Neuronal stem cell (in vitro differentiated cells): ENCODE measurements at regions not wholly inside any gene's neighbourhood (a gene's known extent, or its start where the extent isn't known, plus 50 kb on each side); places are given as distances from the start of the nearest gene placed in this dataset.

Experiments
- DNase-seq: peaks from one replicate; pipeline ENCODE4 v3.0.0-alpha.2; 2013; ENCODE audit warnings: low spot score
- H2AFZ ChIP-seq: one replicate; pipeline ENCODE4 v1.6.1; 2013; ENCODE audit warnings: mild to moderate bottlenecking, low read length, inconsistent platforms
- H2AK5ac ChIP-seq: 2 replicates; pipeline ENCODE4 v1.6.1; 2013; ENCODE audit warnings: low read depth, mild to moderate bottlenecking, inconsistent platforms, low read length, moderate library complexity, mixed read lengths
- H2BK120ac ChIP-seq: 2 replicates; pipeline ENCODE4 v1.6.1; 2013; ENCODE audit warnings: low read depth, mild to moderate bottlenecking, inconsistent platforms, low read length, moderate library complexity, mixed read lengths
- H2BK12ac ChIP-seq: one replicate; pipeline ENCODE4 v1.6.1; 2013; ENCODE audit warnings: low read length, inconsistent platforms
- H2BK15ac ChIP-seq: 2 replicates; pipeline ENCODE4 v1.6.1; 2013; ENCODE audit warnings: mild to moderate bottlenecking, low read length, inconsistent platforms, mixed read lengths
- H2BK5ac ChIP-seq: one replicate; pipeline ENCODE4 v1.6.1; 2013; ENCODE audit warnings: inconsistent platforms, mild to moderate bottlenecking, low read length, moderate library complexity
- H3K14ac ChIP-seq: one replicate; pipeline ENCODE4 v1.6.1; 2013; ENCODE audit warnings: low read length, inconsistent platforms
- H3K18ac ChIP-seq: 2 replicates; pipeline ENCODE4 v1.6.1; 2013; ENCODE audit warnings: low read length, inconsistent platforms
- H3K23ac ChIP-seq: 2 replicates; pipeline ENCODE4 v1.6.1; 2013; ENCODE audit warnings: low read depth, mild to moderate bottlenecking, mixed read lengths, low read length, inconsistent platforms; ENCODE audit not compliant: poor library complexity
- H3K27ac ChIP-seq: replicated peaks from 3 replicates; pipeline ENCODE4 v1.5.1; 2013; ENCODE audit warnings: low read length, inconsistent platforms
- H3K27me3 ChIP-seq, 3 experiments: 2 replicates each; pipeline ENCODE4 v1.6.1; 2013; ENCODE audit warnings: low read length in 3 of 3, mild to moderate bottlenecking in 2 of 3, inconsistent platforms in 1 of 3, low read depth in 1 of 3, mixed read lengths in 1 of 3, moderate library complexity in 1 of 3; ENCODE audit not compliant: control insufficient read depth in 3 of 3, insufficient read depth in 3 of 3
- H3K36me3 ChIP-seq, 2 donors: replicated peaks in 1 of 2; 2 replicates each; pipeline ENCODE4 v1.6.1; 2013; ENCODE audit warnings: low read length in 2 of 2; ENCODE audit not compliant: control insufficient read depth in 2 of 2, insufficient read depth in 2 of 2
- H3K4ac ChIP-seq: 2 replicates; pipeline ENCODE4 v1.6.1; 2013; ENCODE audit warnings: inconsistent platforms, mild to moderate bottlenecking, low read length, moderate library complexity
- H3K4me1 ChIP-seq, 2 donors: 1 replicate in 1 of 2; 2 replicates in 1 of 2; pipeline ENCODE4 v1.6.1; 2013; ENCODE audit warnings: low read length in 2 of 2, low read depth in 1 of 2; ENCODE audit not compliant: control insufficient read depth in 2 of 2, insufficient read depth in 1 of 2
- H3K4me2 ChIP-seq: one replicate; pipeline ENCODE4 v1.6.1; 2013; ENCODE audit warnings: mild to moderate bottlenecking, low read length, inconsistent platforms; ENCODE audit not compliant: insufficient read depth, poor library complexity, severe bottlenecking
- H3K4me3 ChIP-seq, 2 donors: 2 replicates each; pipeline ENCODE4 v1.5.1; 2013; ENCODE audit warnings: low read length in 2 of 2, mild to moderate bottlenecking in 2 of 2, inconsistent platforms in 1 of 2, moderate library complexity in 1 of 2
- H3K79me1 ChIP-seq: one replicate; pipeline ENCODE4 v1.6.1; 2013; ENCODE audit warnings: low read depth, mild to moderate bottlenecking, inconsistent platforms, low read length, moderate library complexity
- H3K9ac ChIP-seq: one replicate; pipeline ENCODE4 v1.6.1; 2013; ENCODE audit warnings: mild to moderate bottlenecking, low read depth, low read length, inconsistent platforms; ENCODE audit not compliant: poor library complexity
- H3K9me3 ChIP-seq, 2 donors: replicated peaks in 1 of 2; 2 replicates each; pipeline versions ENCODE3 to v1.6.1; 2013; ENCODE audit warnings: low read length in 2 of 2, mild to moderate bottlenecking in 2 of 2, inconsistent platforms in 1 of 2, low read depth in 1 of 2, mixed read lengths in 1 of 2, moderate library complexity in 1 of 2; ENCODE audit not compliant: control insufficient read depth in 2 of 2, insufficient read depth in 1 of 2
- H4K8ac ChIP-seq: one replicate; pipeline ENCODE4 v1.6.1; 2013; ENCODE audit warnings: low read depth, mild to moderate bottlenecking, inconsistent platforms, low read length, moderate library complexity
- H4K91ac ChIP-seq: one replicate; pipeline ENCODE4 v1.6.1; 2013; ENCODE audit warnings: low read length, low read depth, mild to moderate bottlenecking, inconsistent platforms; ENCODE audit not compliant: poor library complexity
- WGBS, 2 donors: extraction: QIAGEN DNeasy Blood & Tissue Kit; methylation state at CpG; one replicate each; pipeline ENCODE4 v1.1.7; 2013; ENCODE audit warnings: missing lambda C conversion rate in 2 of 2, mixed read lengths in 1 of 2; ENCODE audit not compliant: insufficient read length in 2 of 2, insufficient replicate concordance in 1 of 2; ENCODE audit errors: extremely low coverage in 2 of 2; 5-methylcytosine and 5-hydroxymethylcytosine counted together

DNA sequence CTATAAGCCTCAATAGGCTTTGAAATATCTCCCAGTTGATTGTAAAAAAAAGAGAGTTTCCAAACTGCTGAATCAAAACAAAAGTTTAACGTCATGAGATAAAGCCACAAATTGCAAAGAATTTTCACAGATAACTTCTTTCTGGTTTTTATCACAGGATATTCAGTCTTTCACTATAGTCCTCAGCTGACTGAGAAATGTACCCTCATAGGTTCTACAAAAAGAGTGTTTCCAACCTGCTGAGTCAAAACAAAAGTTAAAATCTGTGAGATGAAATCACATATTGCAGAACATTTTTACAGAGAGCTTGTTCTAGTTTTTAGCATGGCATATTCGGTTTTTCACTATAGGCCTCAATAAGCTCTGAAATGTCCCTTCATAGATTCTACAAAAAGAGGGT is 559.2 kb downstream of the KCNJ18 start:
- no CpG with 5 or more reads among the region's 2 CpGs for WGBS, 2 donors
- no peak overlapping the region for H3K4ac ChIP-seq
- H3K27ac ChIP-seq, result no peak overlapping the region
- no peak overlapping the region for H3K23ac ChIP-seq
- no peak overlapping the region for H4K8ac ChIP-seq
- no peak overlapping the region for H3K4me3 ChIP-seq
- H3K9me3 ChIP-seq, result no peaks in the 10 kb centered on the region
- no peak overlapping the region for H2AFZ ChIP-seq
- no peak overlapping the region for H2BK5ac ChIP-seq
- no peak overlapping the region for H2BK12ac ChIP-seq
- no peak for DNase-seq
- H3K14ac ChIP-seq, result no peak overlapping the region
- no peak overlapping the region for H2BK15ac ChIP-seq
- H3K4me1 ChIP-seq, result no peaks in the 10 kb centered on the region
- H2AK5ac ChIP-seq, result no peak overlapping the region
- no peaks in the 10 kb centered on the region for H3K36me3 ChIP-seq
- H4K91ac ChIP-seq, result no peak overlapping the region
- H3K4me2 ChIP-seq, result no peak overlapping the region
- H3K79me1 ChIP-seq, result no peaks in the 10 kb centered on the region
- H3K9ac ChIP-seq, result no peak overlapping the region
- no peak overlapping the region for H2BK120ac ChIP-seq
- H3K18ac ChIP-seq, result no peak overlapping the region
- H3K27me3 ChIP-seq, result no peaks in the 10 kb centered on the region

GRCh38 chr17:22253007-22253406 is 560.7 kb downstream of the KCNJ18 start:
- Histone ChIP-seq H2AK5ac (no peak overlapping the region), H3K23ac (no peak overlapping the region), H3K14ac (no peak overlapping the region), H3K27me3 (no peaks in the 10 kb centered on the region), H2BK5ac (no peak overlapping the region), H2BK12ac (no peak overlapping the region), H3K4me2 (no peak overlapping the region), H3K27ac (no peak overlapping the region), H3K9me3 (peaks cover 0 to 1% of the 10 kb centered on the region in 2 donors), H3K18ac (no peak overlapping the region), H3K79me1 (no peaks in the 10 kb centered on the region), H2BK15ac (no peak overlapping the region), H2AFZ (no peak overlapping the region), H3K36me3 (no peaks in the 10 kb centered on the region), H4K8ac (no peak overlapping the region), H3K4me3 (no peak overlapping the region), H3K4me1 (no peaks in the 10 kb centered on the region), H3K4ac (no peak overlapping the region), H4K91ac (no peak overlapping the region), H2BK120ac (no peak overlapping the region), H3K9ac (no peak overlapping the region)
- DNase-seq, result no peak
- WGBS, 2 donors, result no CpG with 5 or more reads among the region's 1 CpG

DNA sequence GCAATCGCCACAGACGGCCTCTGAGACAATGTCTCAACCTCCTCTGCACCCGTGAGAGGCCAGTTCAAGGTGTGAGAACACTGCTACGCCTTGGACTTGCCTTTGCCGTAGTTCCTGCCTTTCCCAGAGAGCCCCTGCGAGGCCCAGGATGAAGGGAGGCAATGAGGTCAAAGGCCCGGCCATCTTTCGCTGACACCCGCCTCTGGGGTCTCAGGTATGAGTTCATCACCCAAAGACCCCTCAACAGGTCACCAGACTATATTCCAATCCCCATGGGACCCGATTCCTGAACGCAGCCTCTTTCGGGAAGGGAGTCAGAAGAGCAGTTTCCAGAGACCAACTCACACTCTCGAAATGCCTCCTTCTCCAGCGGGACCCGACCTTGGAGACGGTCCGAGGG is 573.5 kb downstream of the KCNJ18 start:
- Histone ChIP-seq H3K14ac (no peak overlapping the region), H3K4me2 (no peak overlapping the region), H3K9me3 (peaks cover 0 to 28% of the 10 kb centered on the region in 2 donors), H3K23ac (no peak overlapping the region), H2AFZ (no peak overlapping the region), H2BK5ac (no peak overlapping the region), H3K36me3 (no peaks in the 10 kb centered on the region), H3K18ac (no peak overlapping the region), H3K4ac (no peak overlapping the region), H2BK15ac (no peak overlapping the region), H4K8ac (no peak overlapping the region), H3K4me1 (no peaks in the 10 kb centered on the region), H3K4me3 (no peak overlapping the region), H3K27me3 (no peaks in the 10 kb centered on the region), H2AK5ac (no peak overlapping the region), H3K79me1 (no peaks in the 10 kb centered on the region), H3K9ac (no peak overlapping the region), H4K91ac (no peak overlapping the region), H2BK12ac (no peak overlapping the region), H2BK120ac (no peak overlapping the region), H3K27ac (no peak overlapping the region)
- no peak for DNase-seq
- no CpG with 5 or more reads among the region's 17 CpGs for WGBS, 2 donors

GRCh38 chr17:22266231-22266630 is 573.9 kb downstream of the KCNJ18 start:
- Histone ChIP-seq H3K9me3 (peaks cover 0 to 28% of the 10 kb centered on the region in 2 donors), H2BK120ac (no peak overlapping the region), H3K9ac (no peak overlapping the region), H3K4me2 (no peak overlapping the region), H3K4ac (no peak overlapping the region), H3K14ac (no peak overlapping the region), H4K8ac (no peak overlapping the region), H4K91ac (no peak overlapping the region), H2BK15ac (no peak overlapping the region), H3K27ac (no peak overlapping the region), H3K79me1 (no peaks in the 10 kb centered on the region), H3K4me1 (no peaks in the 10 kb centered on the region), H3K18ac (no peak overlapping the region), H3K4me3 (no peak overlapping the region), H3K23ac (no peak overlapping the region), H2BK5ac (no peak overlapping the region), H3K36me3 (no peaks in the 10 kb centered on the region), H2AK5ac (no peak overlapping the region), H2AFZ (no peak overlapping the region), H2BK12ac (no peak overlapping the region), H3K27me3 (no peaks in the 10 kb centered on the region)
- DNase-seq, result no peak
- WGBS, 2 donors, result no CpG with 5 or more reads among the region's 18 CpGs
